Liver (tissue), 8 donors: ENCODE measurements at regions not wholly inside any gene's neighbourhood (a gene's known extent, or its start where the extent isn't known, plus 50 kb on each side); places are given as distances from the start of the nearest gene placed in this dataset.

Experiments used
- DNase-seq: peaks from one replicate; pipeline ENCODE4 v3.0.0-alpha.2; 2017; ENCODE audit warnings: low spot score
- H3K27ac ChIP-seq, 2 donors: one replicate each; pipeline ENCODE4 v1.7.0; 2013; ENCODE audit warnings: inconsistent platforms in 2 of 2, low read length in 2 of 2, control low read depth in 1 of 2, low read depth in 1 of 2, mild to moderate bottlenecking in 1 of 2
- H3K27me3 ChIP-seq, 4 donors: one replicate each; pipeline versions ENCODE4 v1.6.1 to v1.7.0; 2013; ENCODE audit warnings: low read length in 3 of 4, inconsistent platforms in 1 of 4, mild to moderate bottlenecking in 1 of 4, moderate library complexity in 1 of 4; ENCODE audit not compliant: control insufficient read depth in 4 of 4, insufficient read depth in 4 of 4
- H3K36me3 ChIP-seq, 4 donors: one replicate each; pipeline versions ENCODE4 v1.6.1 to v1.7.0; 2013; ENCODE audit warnings: low read length in 3 of 4, mild to moderate bottlenecking in 3 of 4, low read depth in 1 of 4, moderate library complexity in 1 of 4; ENCODE audit not compliant: control insufficient read depth in 4 of 4, insufficient read depth in 3 of 4
- H3K4me1 ChIP-seq, 4 donors: one replicate each; pipeline versions ENCODE4 v1.6.1 to v1.7.0; 2013; ENCODE audit warnings: low read length in 3 of 4, mild to moderate bottlenecking in 3 of 4, moderate library complexity in 1 of 4; ENCODE audit not compliant: control insufficient read depth in 4 of 4, insufficient read depth in 4 of 4
- H3K4me3 ChIP-seq, 3 donors: one replicate each; pipeline versions ENCODE4 v1.6.1 to v1.7.0; 2013; ENCODE audit warnings: low read length in 3 of 3, control low read depth in 1 of 3, low read depth in 1 of 3, mild to moderate bottlenecking in 1 of 3
- H3K9ac ChIP-seq, 2 donors: one replicate each; pipeline ENCODE4 v1.7.0; 2013; ENCODE audit warnings: low read length in 2 of 2, mild to moderate bottlenecking in 2 of 2, moderate library complexity in 2 of 2, control low read depth in 1 of 2, low read depth in 1 of 2
- H3K9me3 ChIP-seq, 4 donors: one replicate each; pipeline versions ENCODE4 v1.6.1 to v1.7.0; 2013; ENCODE audit warnings: low read length in 3 of 4; ENCODE audit not compliant: control insufficient read depth in 4 of 4
- EGR1 ChIP-seq, 2 donors: IDR thresholded peaks; 2 replicates each; pipeline ENCODE4 v1.6.1; 2016 to 2018; ENCODE audit warnings: antibody characterized with exemption in 2 of 2, low read depth in 2 of 2
- FOXA2 ChIP-seq: IDR thresholded peaks from 2 replicates; pipeline ENCODE4 v1.6.1; 2016; ENCODE audit warnings: antibody characterized with exemption
- GABPA ChIP-seq, 2 donors: IDR thresholded peaks in 1 of 2; conservative IDR thresholded peaks in 1 of 2; 2 replicates each; pipeline ENCODE4 v1.6.1; 2016; ENCODE audit warnings: antibody characterized with exemption in 2 of 2, mild to moderate bottlenecking in 1 of 2, moderate library complexity in 1 of 2
- HNF4A ChIP-seq, 2 donors: conservative IDR thresholded peaks; 2 replicates each; pipeline ENCODE4 v1.6.1; 2016; ENCODE audit warnings: antibody characterized with exemption in 2 of 2, mild to moderate bottlenecking in 2 of 2
- HNF4G ChIP-seq: IDR thresholded peaks from 2 replicates; pipeline ENCODE4 v1.6.1; 2016; ENCODE audit warnings: antibody characterized with exemption
- JUND ChIP-seq, 2 donors: IDR thresholded peaks; 2 replicates each; pipeline ENCODE4 v1.6.1; 2016; ENCODE audit warnings: antibody characterized with exemption in 2 of 2
- NR2F2 ChIP-seq: IDR thresholded peaks from 2 replicates; pipeline ENCODE4 v1.6.1; 2016; ENCODE audit warnings: antibody characterized with exemption
- RAD21 ChIP-seq, 2 donors: IDR thresholded peaks; 2 replicates each; pipeline ENCODE4 v1.6.1; 2016; ENCODE audit warnings: antibody characterized with exemption in 2 of 2, mild to moderate bottlenecking in 2 of 2
- RXRA ChIP-seq, 2 donors: IDR thresholded peaks; 2 replicates each; pipeline ENCODE4 v1.6.1; 2017 to 2018; ENCODE audit warnings: antibody characterized with exemption in 2 of 2, mild to moderate bottlenecking in 1 of 2
- SP1 ChIP-seq: IDR thresholded peaks from 2 replicates; pipeline ENCODE4 v1.6.1; 2018; ENCODE audit warnings: antibody characterized with exemption, mild to moderate bottlenecking
- TAF1 ChIP-seq: conservative IDR thresholded peaks from 2 replicates; pipeline ENCODE4 v1.6.1; 2016; ENCODE audit warnings: antibody characterized with exemption, mild to moderate bottlenecking
- YY1 ChIP-seq: IDR thresholded peaks from 2 replicates; pipeline ENCODE4 v1.6.1; 2016; ENCODE audit warnings: antibody characterized with exemption, mild to moderate bottlenecking
- WGBS: extraction: QIAGEN DNeasy Blood & Tissue Kit; methylation state at CpG from one replicate; pipeline ENCODE4 v1.1.7; 2013; 5-methylcytosine and 5-hydroxymethylcytosine counted together
- TF ChIP-seq, protein P1 (sequence below): IDR thresholded peaks from 2 replicates; pipeline ENCODE4 v1.6.1; 2016; ENCODE audit warnings: antibody characterized with exemption, mild to moderate bottlenecking
- TF ChIP-seq, protein P2 (sequence below): fragments of 150-350 bp; IDR thresholded peaks from 2 replicates; pipeline ENCODE4 v1.5.1; 2017; ENCODE audit warnings: improper control_type of control experiment, low read depth, low read length; ENCODE audit not compliant: missing input control
- TF ChIP-seq, protein P3 (sequence below): IDR thresholded peaks from 2 replicates; pipeline ENCODE4 v1.6.1; 2016; ENCODE audit warnings: antibody characterized with exemption
- TF ChIP-seq, protein P4 (sequence below): IDR thresholded peaks from 2 replicates; pipeline ENCODE4 v1.6.1; 2016; ENCODE audit warnings: antibody characterized with exemption
- donor health status: healthy.
- donor health status: healthy.
- donor health status: healthy.
- donor health status: healthy.
- donor health status: healthy.

DNA sequence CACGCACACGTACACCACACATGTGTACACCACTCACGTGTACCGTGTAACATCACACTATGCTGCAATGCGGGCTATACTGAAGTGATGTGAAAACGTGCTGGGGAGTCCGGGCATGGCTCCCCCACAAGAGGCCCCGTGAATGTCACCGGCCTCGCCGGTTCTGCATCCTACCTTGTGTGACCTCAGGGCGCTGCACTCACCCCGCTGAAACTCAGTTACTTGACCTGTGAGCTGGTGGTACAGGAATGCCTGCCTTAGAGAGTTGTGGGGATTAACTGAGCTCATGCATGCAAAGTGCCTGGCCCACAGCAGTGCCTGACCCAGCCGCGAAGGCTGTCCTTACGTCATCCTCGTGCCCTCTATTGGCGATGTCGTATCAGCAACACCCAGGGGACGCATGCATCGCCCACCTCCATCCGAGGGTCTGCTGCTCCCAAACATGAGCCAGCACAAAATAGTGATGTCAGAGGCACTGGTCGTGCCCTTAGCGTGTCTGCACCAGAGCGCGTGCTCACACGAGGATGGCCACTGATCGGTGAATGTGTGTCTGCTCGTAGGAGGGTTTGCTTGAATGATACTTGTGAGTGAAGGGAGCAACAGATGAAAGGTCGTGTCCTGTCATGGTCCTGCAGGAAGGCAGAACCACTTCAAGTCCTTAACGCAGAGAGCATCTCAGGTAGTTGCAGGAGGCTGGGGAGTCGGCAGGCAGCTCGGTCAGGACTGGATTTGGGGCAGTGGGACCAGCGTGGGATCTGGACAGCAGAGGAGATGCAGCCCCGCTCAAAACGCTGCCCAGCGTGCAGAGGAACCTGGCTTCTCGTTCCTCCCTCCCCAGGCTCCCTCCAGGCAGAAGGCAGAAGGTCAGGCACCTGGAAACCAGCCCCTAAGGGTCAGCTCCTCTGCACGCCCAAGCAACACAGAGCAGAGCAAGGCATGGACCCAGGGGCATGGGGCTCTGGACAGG is 126.2 kb upstream of the SPACA7 start:
- Histone ChIP-seq H3K27ac (no peak overlapping the region), H3K9ac (no peak overlapping the region), H3K9me3 (no peaks in the 10 kb centered on the region), H3K27me3 (no peaks in the 10 kb centered on the region), H3K4me1 (peaks cover 6 to 27% (median 18%) of the 10 kb centered on the region in 4 donors), H3K4me3 (no peak overlapping the region), H3K36me3 (no peaks in the 10 kb centered on the region)
- peak; percentile 22 for DNase-seq
- TF ChIP-seq HNF4A (conservative IDR thresholded peaks at IDR 0.05) (no peak), FOXA2 (no peak), RAD21 (IDR thresholded peaks at IDR 0.05) (no peak), TAF1 (no peak), GABPA (IDR thresholded peaks at IDR 0.05 in 1 of 2, conservative IDR thresholded peaks at IDR 0.05 in 1 of 2) (no peak), EGR1 (IDR thresholded peaks at IDR 0.05; ENCODE audit: low read depth in 2 of 2) (no peak), JUND (IDR thresholded peaks at IDR 0.05) (no peak), RXRA (IDR thresholded peaks at IDR 0.05) (no peak), SP1 (no peak)
- TF ChIP-seq, protein P1, sequence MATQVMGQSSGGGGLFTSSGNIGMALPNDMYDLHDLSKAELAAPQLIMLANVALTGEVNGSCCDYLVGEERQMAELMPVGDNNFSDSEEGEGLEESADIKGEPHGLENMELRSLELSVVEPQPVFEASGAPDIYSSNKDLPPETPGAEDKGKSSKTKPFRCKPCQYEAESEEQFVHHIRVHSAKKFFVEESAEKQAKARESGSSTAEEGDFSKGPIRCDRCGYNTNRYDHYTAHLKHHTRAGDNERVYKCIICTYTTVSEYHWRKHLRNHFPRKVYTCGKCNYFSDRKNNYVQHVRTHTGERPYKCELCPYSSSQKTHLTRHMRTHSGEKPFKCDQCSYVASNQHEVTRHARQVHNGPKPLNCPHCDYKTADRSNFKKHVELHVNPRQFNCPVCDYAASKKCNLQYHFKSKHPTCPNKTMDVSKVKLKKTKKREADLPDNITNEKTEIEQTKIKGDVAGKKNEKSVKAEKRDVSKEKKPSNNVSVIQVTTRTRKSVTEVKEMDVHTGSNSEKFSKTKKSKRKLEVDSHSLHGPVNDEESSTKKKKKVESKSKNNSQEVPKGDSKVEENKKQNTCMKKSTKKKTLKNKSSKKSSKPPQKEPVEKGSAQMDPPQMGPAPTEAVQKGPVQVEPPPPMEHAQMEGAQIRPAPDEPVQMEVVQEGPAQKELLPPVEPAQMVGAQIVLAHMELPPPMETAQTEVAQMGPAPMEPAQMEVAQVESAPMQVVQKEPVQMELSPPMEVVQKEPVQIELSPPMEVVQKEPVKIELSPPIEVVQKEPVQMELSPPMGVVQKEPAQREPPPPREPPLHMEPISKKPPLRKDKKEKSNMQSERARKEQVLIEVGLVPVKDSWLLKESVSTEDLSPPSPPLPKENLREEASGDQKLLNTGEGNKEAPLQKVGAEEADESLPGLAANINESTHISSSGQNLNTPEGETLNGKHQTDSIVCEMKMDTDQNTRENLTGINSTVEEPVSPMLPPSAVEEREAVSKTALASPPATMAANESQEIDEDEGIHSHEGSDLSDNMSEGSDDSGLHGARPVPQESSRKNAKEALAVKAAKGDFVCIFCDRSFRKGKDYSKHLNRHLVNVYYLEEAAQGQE = no peak
- TF ChIP-seq, protein P2, sequence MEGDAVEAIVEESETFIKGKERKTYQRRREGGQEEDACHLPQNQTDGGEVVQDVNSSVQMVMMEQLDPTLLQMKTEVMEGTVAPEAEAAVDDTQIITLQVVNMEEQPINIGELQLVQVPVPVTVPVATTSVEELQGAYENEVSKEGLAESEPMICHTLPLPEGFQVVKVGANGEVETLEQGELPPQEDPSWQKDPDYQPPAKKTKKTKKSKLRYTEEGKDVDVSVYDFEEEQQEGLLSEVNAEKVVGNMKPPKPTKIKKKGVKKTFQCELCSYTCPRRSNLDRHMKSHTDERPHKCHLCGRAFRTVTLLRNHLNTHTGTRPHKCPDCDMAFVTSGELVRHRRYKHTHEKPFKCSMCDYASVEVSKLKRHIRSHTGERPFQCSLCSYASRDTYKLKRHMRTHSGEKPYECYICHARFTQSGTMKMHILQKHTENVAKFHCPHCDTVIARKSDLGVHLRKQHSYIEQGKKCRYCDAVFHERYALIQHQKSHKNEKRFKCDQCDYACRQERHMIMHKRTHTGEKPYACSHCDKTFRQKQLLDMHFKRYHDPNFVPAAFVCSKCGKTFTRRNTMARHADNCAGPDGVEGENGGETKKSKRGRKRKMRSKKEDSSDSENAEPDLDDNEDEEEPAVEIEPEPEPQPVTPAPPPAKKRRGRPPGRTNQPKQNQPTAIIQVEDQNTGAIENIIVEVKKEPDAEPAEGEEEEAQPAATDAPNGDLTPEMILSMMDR = no peak
- TF ChIP-seq, protein P3, sequence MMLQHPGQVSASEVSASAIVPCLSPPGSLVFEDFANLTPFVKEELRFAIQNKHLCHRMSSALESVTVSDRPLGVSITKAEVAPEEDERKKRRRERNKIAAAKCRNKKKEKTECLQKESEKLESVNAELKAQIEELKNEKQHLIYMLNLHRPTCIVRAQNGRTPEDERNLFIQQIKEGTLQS = no peak
- TF ChIP-seq, protein P4, sequence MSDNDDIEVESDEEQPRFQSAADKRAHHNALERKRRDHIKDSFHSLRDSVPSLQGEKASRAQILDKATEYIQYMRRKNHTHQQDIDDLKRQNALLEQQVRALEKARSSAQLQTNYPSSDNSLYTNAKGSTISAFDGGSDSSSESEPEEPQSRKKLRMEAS = no peak
- 90% methylated on average over 39 of the region's 39 CpGs for WGBS

DNA sequence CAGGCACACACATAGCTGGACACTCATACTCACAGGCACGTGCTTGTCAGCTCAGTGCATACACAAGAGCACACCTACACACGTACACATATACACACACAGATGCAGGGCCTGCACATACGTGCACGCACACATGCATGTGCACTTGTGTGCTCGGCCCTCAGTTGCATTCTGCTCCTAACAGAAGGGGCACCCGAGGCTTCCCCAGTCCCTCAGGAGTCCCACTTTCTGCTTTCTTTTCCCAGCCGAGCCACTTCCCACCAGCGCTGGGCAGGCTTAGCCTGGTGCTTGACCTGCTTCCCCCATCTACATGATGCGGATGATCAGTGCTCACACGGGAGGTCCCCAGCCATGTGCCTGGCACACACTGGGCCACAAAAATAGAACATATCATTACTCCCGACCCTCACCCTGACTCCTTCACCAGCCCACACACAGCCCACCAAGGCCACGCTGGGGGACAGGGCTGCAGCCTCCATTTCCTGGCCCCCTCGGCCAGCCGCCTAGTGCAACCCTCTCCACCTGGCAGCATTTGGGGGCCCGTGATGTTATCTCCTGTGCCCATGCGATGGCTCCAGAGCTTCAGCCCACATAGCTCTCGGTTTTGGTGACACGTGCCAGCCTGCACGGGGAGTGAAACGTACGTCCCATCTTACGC is 125.2 kb upstream of the SPACA7 start:
- Histone ChIP-seq H3K36me3 (no peaks in the 10 kb centered on the region), H3K4me3 (no peak overlapping the region), H3K4me1 (peaks cover 6 to 27% (median 18%) of the 10 kb centered on the region in 4 donors), H3K27me3 (no peaks in the 10 kb centered on the region), H3K9me3 (no peaks in the 10 kb centered on the region), H3K9ac (no peak overlapping the region), H3K27ac (no peak overlapping the region)
- peak; percentile 27 for DNase-seq
- 89% methylated on average over 22 of the region's 22 CpGs for WGBS
- TF ChIP-seq TAF1 (no peak), NR2F2 (no peak), SP1 (no peak), YY1 (no peak), JUND (IDR thresholded peaks at IDR 0.05) (no peak), EGR1 (IDR thresholded peaks at IDR 0.05; ENCODE audit: low read depth in 2 of 2) (no peak), RXRA (IDR thresholded peaks at IDR 0.05) (no peak), HNF4G (no peak), HNF4A (conservative IDR thresholded peaks at IDR 0.05) (no peak)
- TF ChIP-seq, protein P1 = no peak
- TF ChIP-seq, protein P2 = no peak
- TF ChIP-seq, protein P4 = no peak
